HG03442 (cell line): ENCODE measurements at regions not wholly inside any gene's neighbourhood (a gene's known extent, or its start where the extent isn't known, plus 50 kb on each side); places are given as distances from the start of the nearest gene placed in this dataset.
"Not testable (repeated sequence)": the region's sequence is repeated elsewhere in the genome, so short reads cannot be mapped to it uniquely, and the experiment has no call there.

Source experiments
- ATAC-seq: cut with Tn5 transposase; IDR thresholded peaks from one replicate; pipeline ENCODE4 v1.9.1; 2021; ENCODE audit warnings: mild to moderate bottlenecking, moderate library complexity; ENCODE audit not compliant: unreplicated experiment

GRCh38 chrX:54615109-54615508, 85.1 kb downstream of the GNL3L start:
- no peak for ATAC-seq

- no peak for ATAC-seq
Measured at GRCh38 chrX:54633641-54634040, 103.6 kb downstream of the GNL3L start.

GRCh38 chrX:54639018-54639345, 109.0 kb downstream of the GNL3L start:
- ATAC-seq: no peak

DNA sequence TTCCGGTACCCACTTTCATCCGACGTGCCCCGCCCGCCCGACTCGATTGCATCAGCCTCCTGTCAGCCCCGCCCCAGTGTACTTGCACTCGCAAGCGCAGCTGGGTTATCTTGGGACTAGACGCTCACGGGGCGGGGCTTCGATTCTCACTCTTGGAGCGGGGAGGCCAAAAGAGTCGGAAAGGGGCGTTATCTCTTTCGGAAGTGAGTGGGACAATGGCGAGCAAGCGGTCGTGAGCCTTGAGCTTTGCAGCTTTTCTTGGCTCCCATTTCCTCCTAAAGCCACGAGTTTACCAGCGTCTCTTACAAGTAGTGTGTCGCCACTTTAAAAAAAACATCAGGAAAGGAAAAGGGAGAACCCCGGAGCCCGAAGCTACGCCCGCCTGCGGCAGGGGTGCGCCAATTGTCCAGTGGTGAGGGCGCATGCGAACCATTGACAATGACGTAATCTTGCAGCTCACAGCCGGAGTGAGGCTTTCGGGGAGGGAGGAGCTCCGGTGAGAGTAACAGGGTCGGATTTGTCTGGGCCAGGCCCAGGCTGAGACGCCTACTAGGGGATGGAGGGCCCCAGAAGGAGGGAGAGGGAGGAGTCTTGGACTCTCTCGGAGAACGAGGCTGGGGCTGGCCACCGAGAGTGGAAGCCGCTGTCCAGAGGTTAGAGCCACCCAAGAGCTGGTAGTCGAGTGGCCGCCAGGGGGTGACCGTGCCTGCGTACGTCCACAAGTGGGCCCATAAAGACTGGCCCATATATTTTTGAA, 109.5 kb downstream of the GNL3L start:
- ATAC-seq: peak; percentile 93

GRCh38 chrX:54640103-54640690, 110.2 kb downstream of the GNL3L start:
- no peak for ATAC-seq

DNA sequence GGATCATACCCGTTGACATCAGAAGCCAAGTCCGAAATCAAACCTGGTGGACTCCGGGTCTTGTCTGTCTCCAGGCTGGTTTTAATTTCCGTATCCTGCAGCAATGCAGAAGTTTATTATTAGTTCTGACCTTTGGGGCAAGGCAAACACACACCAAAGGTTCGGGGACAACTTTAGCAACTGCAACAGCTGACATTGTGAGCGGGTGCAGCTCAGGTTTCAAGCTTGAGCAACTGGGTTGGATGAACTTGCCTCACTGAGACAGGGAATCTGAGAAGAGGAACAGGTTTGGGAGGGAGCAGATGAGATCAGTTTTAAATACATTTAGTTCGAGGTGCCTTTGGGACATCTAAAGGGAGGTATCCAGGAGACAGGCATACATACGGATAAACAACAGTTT, 110.7 kb downstream of the GNL3L start:
- ATAC-seq: no peak

DNA sequence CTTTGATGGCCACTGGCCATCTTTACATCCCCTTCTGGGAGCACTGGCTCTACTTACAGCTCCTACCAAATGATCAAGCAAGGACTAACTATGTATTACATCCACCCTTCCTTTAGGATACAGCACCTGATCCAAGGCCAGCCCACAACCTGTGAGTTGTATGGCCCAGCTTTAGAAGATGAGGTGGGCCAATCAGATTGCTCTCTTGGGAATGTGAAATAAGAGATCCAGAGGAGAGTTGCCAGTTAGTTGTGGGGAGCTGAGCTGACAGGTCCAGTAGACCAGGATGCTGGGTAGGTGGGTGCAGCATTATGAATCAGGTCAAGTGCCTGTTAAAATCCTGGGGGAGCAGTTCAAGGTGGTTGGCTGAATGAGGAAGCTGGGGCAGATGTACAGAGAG, 111.5 kb downstream of the GNL3L start:
- no peak for ATAC-seq

DNA sequence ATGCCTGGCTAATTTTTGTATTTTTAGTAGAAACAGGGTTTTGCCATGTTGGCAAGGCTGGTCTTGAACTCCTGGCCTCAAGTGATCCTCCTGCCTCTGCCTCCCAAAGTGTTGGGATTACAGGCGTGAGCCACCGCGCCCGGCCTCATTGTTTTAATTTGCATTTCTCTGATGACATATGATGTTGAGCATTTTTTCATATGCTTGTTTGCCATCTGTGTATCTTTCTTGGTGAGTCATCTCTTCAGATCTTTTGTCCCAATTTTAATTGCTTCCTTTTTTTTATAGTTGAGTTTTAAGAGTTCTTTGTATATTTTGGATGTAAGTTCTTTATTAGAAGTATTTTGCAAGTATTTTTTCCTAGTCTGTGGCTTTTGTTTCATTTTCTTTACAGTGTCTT, 117.6 kb downstream of the GNL3L start:
- not testable (repeated sequence) for ATAC-seq

DNA sequence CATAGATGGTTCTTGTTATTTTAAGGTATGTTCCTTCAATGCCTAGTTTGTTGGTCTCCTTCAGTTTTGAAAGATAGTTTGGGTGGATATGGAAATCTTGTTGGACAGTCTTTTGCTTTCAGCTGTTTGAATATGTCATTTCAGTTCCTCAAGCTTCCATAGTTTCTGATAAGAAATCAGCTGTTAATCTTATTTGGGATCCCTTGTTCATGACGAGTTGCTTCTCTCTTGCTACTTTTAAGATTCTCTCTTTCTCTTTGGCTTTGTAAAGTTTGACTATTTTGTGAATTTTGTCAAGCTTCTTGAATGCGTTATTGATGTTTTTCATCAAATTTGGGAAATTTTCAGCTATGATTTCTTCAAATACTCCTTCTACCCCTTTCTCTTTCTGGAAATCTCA, 129.5 kb downstream of the GNL3L start:
- no peak for ATAC-seq

GRCh38 chrX:54675762-54676161, 122.3 kb downstream of the ITIH6 start:
- ATAC-seq: no peak

- no peak for ATAC-seq
Measured at GRCh38 chrX:54695231-54695630, 102.8 kb downstream of the ITIH6 start.

DNA sequence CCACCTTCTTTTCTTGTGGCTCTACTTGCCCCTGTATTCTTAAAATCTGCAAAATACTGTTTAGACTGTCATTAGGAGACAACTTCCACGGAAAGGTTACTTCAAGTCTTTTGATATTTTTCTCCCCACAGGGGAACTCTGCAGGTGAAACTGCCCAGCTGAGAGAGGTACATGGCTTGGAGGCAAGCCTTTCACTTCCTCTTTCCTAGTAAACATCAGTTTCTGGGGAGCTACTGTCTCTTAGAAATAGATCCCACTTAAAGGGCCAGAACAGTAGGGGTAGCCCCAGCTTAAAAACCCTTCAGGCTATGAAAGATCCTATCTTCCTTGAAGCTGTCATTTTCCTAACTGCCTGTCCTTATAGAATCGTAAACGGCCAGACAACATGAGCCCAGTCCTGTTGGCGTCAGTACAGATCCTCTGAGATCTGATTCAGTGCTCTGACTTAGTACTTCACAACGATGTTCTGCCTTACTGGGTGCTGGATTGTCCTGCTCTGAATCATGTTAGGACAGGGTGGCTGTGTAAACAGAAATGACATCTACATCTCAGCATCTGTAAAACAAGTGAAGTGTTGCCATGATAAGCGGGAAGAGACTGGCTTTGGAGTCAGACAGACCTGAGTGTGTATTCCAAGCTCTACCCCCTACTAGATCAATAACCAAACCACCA, 102.1 kb downstream of the ITIH6 start:
- ATAC-seq: peak; percentile 97
